ENCODE measurements at regions not wholly inside any gene's neighbourhood (a gene's known extent, or its start where the extent isn't known, plus 50 kb on each side); places are given as distances from the start of the nearest gene placed in this dataset.

GRCh38 chr5:120241400-120241799 is 222.7 kb upstream of the PRR16 start:
- TF ChIP-seq RB1 (IDR thresholded peaks at IDR 0.05; ENCODE audit: low read depth) (no peak), MAX (CRISPR knock-in tag; IDR thresholded peaks at IDR 0.05) (no peak), MTA1 (IDR thresholded peaks at IDR 0.05; ENCODE audit: borderline replicate concordance) (no peak), SAP30 (IDR thresholded peaks at IDR 0.05; ENCODE audit: borderline replicate concordance, insufficient read depth, low read depth, low read length, poor library complexity, severe bottlenecking) (no peak), CTCF (IDR thresholded peaks at IDR 0.05 in 2 of 3, conservative IDR thresholded peaks at IDR 0.05 in 1 of 3; ENCODE audit: insufficient read depth in 2 of 3, low read depth in 1 of 3, low read length in 3 of 3) (no peak), CBX3 (IDR thresholded peaks at IDR 0.05; ENCODE audit: borderline replicate concordance in 1 of 2, low read length in 2 of 2) (no peak), ATF6 (CRISPR knock-in tag; IDR thresholded peaks at IDR 0.05) (no peak), ZHX1 (conservative IDR thresholded peaks at IDR 0.05; ENCODE audit: low read length) (no peak), NCOR1 (IDR thresholded peaks at IDR 0.05) (no peak), GATAD2B (IDR thresholded peaks at IDR 0.05; ENCODE audit: borderline replicate concordance) (no peak)

Measured in K562 (cell line).